ENCODE measurements at regions not wholly inside any gene's neighbourhood (a gene's known extent, or its start where the extent isn't known, plus 50 kb on each side); places are given as distances from the start of the nearest gene placed in this dataset.

DNA sequence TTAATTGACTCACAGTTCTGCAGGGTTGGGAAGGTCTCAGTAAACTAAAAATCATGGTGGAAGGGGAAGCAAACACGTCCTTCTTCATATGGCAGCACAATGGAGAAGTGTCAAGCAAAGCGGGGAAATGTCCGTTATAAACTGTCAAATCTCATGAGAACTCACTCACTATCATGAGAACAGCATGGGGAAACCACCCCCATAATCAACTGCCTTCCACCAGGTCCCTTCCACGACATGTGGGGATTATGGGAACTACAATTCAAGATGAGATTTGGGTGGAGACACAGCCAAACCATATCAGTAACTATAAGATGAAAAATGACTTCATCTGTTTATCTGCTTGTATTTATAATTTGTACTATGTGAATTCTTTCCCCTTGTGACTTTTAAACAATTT is 577.6 kb upstream of the MDGA2 start:
- H3K4ac ChIP-seq (ENCODE audit: low read depth, low read length), result no peak overlapping the region
- H4K91ac ChIP-seq (ENCODE audit: low read depth, low read length), result no peak overlapping the region
- DNase-seq, result no peak
- H4K8ac ChIP-seq (ENCODE audit: low read depth, low read length), result no peak overlapping the region
- H3K23ac ChIP-seq (ENCODE audit: low read length), result no peak overlapping the region
- no peak overlapping the region for H4K12ac ChIP-seq (ENCODE audit: low read depth, low read length)
- WGBS (ENCODE audit: extremely low coverage, insufficient coverage, insufficient read length), result no CpG with 5 or more reads among the region's 4 CpGs
- no peaks in the 10 kb centered on the region for H3K79me1 ChIP-seq (ENCODE audit: low read length)
- H3K9me3 ChIP-seq (ENCODE audit: insufficient read depth, low read depth, low read length), result no peaks in the 10 kb centered on the region
- no peak overlapping the region for H3K4me2 ChIP-seq (ENCODE audit: low read length)
- H2BK12ac ChIP-seq (ENCODE audit: low read length), result no peak overlapping the region
- no peak overlapping the region for H2AK5ac ChIP-seq (ENCODE audit: low read length)
- peaks cover 0 to 4% of the 10 kb centered on the region in 2 experiments for H3K4me1 ChIP-seq (ENCODE audit: control insufficient read depth in 1 of 2, insufficient read depth in 2 of 2, low read length in 2 of 2)
- H2BK120ac ChIP-seq (ENCODE audit: insufficient read depth, low read length, poor library complexity), result no peak overlapping the region
- H2BK5ac ChIP-seq (ENCODE audit: low read depth, low read length, poor library complexity), result no peak overlapping the region
- no peak overlapping the region for H3K18ac ChIP-seq (ENCODE audit: low read length)
- no peak overlapping the region for H3K9ac ChIP-seq (ENCODE audit: low read length)
- H3K27me3 ChIP-seq (ENCODE audit: insufficient read depth, low read length), result no peaks in the 10 kb centered on the region
- no peak overlapping the region for H3K27ac ChIP-seq (ENCODE audit: low read depth, low read length)
- no peaks in the 10 kb centered on the region for H3K36me3 ChIP-seq (ENCODE audit: control insufficient read depth in 1 of 2, insufficient read depth in 2 of 2, low read length in 2 of 2)
- H2AFZ ChIP-seq (ENCODE audit: insufficient read depth, low read length, poor library complexity), result no peak overlapping the region
- no peak overlapping the region for H3K4me3 ChIP-seq (ENCODE audit: low read depth, low read length)
- H3K79me2 ChIP-seq (ENCODE audit: control insufficient read depth, insufficient read depth, low read length, poor library complexity), result no peaks in the 10 kb centered on the region
- no peak overlapping the region for H3K14ac ChIP-seq (ENCODE audit: low read length)

DNA sequence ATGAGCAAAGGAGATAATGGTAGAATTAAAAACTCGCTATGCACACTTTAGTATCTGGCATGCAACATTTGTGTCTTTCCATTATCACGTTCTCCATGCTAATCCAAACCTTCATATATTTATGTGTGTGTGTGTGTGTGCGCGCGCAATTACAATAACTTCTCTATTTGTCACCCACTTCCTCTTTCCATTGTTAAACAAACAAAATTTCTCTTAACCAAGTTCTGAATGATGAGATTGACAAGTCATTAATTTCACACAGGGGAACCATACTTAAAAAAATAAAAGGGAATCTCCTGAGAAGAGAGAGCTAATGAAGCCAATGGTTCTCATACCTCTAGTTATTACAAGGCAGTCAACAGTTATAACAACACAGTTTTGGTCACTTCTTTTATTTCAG is 575.9 kb upstream of the MDGA2 start:
- Histone ChIP-seq H3K4me3 (ENCODE audit: low read depth, low read length) (no peak overlapping the region), H3K4me1 (ENCODE audit: control insufficient read depth in 1 of 2, insufficient read depth in 2 of 2, low read length in 2 of 2) (peaks cover 0 to 4% of the 10 kb centered on the region in 2 experiments), H4K91ac (ENCODE audit: low read depth, low read length) (no peak overlapping the region), H3K79me2 (ENCODE audit: control insufficient read depth, insufficient read depth, low read length, poor library complexity) (no peaks in the 10 kb centered on the region), H2BK120ac (ENCODE audit: insufficient read depth, low read length, poor library complexity) (no peak overlapping the region), H3K27ac (ENCODE audit: low read depth, low read length) (no peak overlapping the region), H3K18ac (ENCODE audit: low read length) (no peak overlapping the region), H3K14ac (ENCODE audit: low read length) (no peak overlapping the region), H4K8ac (ENCODE audit: low read depth, low read length) (no peak overlapping the region), H3K9me3 (ENCODE audit: insufficient read depth, low read depth, low read length) (no peaks in the 10 kb centered on the region), H3K23ac (ENCODE audit: low read length) (no peak overlapping the region), H2AFZ (ENCODE audit: insufficient read depth, low read length, poor library complexity) (no peak overlapping the region), H3K79me1 (ENCODE audit: low read length) (no peaks in the 10 kb centered on the region), H2AK5ac (ENCODE audit: low read length) (no peak overlapping the region), H3K36me3 (ENCODE audit: control insufficient read depth in 1 of 2, insufficient read depth in 2 of 2, low read length in 2 of 2) (no peaks in the 10 kb centered on the region), H3K9ac (ENCODE audit: low read length) (no peak overlapping the region), H3K27me3 (ENCODE audit: insufficient read depth, low read length) (no peaks in the 10 kb centered on the region), H4K12ac (ENCODE audit: low read depth, low read length) (no peak overlapping the region), H2BK12ac (ENCODE audit: low read length) (no peak overlapping the region), H2BK5ac (ENCODE audit: low read depth, low read length, poor library complexity) (no peak overlapping the region), H3K4ac (ENCODE audit: low read depth, low read length) (no peak overlapping the region), H3K4me2 (ENCODE audit: low read length) (no peak overlapping the region)
- no peak for DNase-seq
- WGBS (ENCODE audit: extremely low coverage, insufficient coverage, insufficient read length), result no CpG with 5 or more reads among the region's 5 CpGs

DNA sequence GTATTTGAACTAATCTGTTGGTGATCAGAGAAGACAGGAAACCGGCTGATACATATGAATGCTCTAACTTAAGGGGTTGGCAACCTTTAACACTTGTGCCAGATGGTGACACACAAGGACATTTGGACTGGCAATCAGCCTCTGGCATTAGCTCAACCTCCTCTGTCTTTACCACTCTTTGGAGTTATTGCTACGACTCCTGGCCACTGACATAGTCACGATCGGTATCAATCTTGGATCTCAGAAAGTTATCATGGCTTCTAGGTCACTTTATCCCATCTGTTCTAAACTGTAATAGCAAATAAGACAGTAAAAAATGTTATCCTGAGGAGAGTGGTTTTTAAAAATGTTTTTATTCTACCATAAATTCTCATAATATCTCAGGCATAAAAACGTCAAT is 575.2 kb upstream of the MDGA2 start:
- no peak overlapping the region for H3K14ac ChIP-seq (ENCODE audit: low read length)
- H4K8ac ChIP-seq (ENCODE audit: low read depth, low read length), result no peak overlapping the region
- DNase-seq, result no peak

DNA sequence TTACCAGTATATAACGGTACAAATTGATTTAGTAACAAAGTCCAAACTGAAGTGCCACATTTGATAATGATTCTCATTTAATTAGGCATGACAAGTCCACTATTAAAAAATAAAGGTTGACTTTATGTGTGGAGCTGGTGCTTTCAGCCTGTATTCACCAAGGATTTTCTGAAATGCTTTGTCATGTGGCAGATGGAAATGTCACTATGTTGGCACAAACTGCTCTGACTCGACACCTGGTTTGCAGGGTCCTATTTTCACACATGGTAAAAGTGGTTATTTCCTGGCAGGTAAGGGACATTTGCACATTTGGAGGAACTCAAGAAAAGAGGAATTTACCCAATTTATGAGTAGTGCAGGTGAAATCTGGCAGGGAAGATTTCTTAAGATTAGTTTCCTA is 572.6 kb upstream of the MDGA2 start:
- H3K27ac ChIP-seq (ENCODE audit: low read depth, low read length), result no peak overlapping the region
- no peak overlapping the region for H2BK5ac ChIP-seq (ENCODE audit: low read depth, low read length, poor library complexity)
- no peak overlapping the region for H3K9ac ChIP-seq (ENCODE audit: low read length)
- no peak overlapping the region for H2BK12ac ChIP-seq (ENCODE audit: low read length)
- no peak overlapping the region for H2BK120ac ChIP-seq (ENCODE audit: insufficient read depth, low read length, poor library complexity)
- no peak overlapping the region for H3K4ac ChIP-seq (ENCODE audit: low read depth, low read length)
- no peak for DNase-seq
- H3K4me2 ChIP-seq (ENCODE audit: low read length), result no peak overlapping the region
- no peaks in the 10 kb centered on the region for H3K9me3 ChIP-seq (ENCODE audit: insufficient read depth, low read depth, low read length)
- H4K91ac ChIP-seq (ENCODE audit: low read depth, low read length), result no peak overlapping the region
- H3K79me1 ChIP-seq (ENCODE audit: low read length), result no peaks in the 10 kb centered on the region
- H3K14ac ChIP-seq (ENCODE audit: low read length), result no peak overlapping the region
- H3K18ac ChIP-seq (ENCODE audit: low read length), result no peak overlapping the region
- no peak overlapping the region for H2AK5ac ChIP-seq (ENCODE audit: low read length)
- H3K79me2 ChIP-seq (ENCODE audit: control insufficient read depth, insufficient read depth, low read length, poor library complexity), result no peaks in the 10 kb centered on the region
- H3K36me3 ChIP-seq (ENCODE audit: control insufficient read depth in 1 of 2, insufficient read depth in 2 of 2, low read length in 2 of 2), result no peaks in the 10 kb centered on the region
- H3K4me3 ChIP-seq (ENCODE audit: low read depth, low read length), result no peak overlapping the region
- H3K27me3 ChIP-seq (ENCODE audit: insufficient read depth, low read length), result no peaks in the 10 kb centered on the region
- no CpG with 5 or more reads among the region's 2 CpGs for WGBS (ENCODE audit: extremely low coverage, insufficient coverage, insufficient read length)
- no peak overlapping the region for H4K8ac ChIP-seq (ENCODE audit: low read depth, low read length)
- no peak overlapping the region for H4K12ac ChIP-seq (ENCODE audit: low read depth, low read length)
- H2AFZ ChIP-seq (ENCODE audit: insufficient read depth, low read length, poor library complexity), result no peak overlapping the region
- H3K23ac ChIP-seq (ENCODE audit: low read length), result no peak overlapping the region
- no peaks in the 10 kb centered on the region for H3K4me1 ChIP-seq (ENCODE audit: control insufficient read depth in 1 of 2, insufficient read depth in 2 of 2, low read length in 2 of 2)

More for the DNA sequence above, 575.2 kb upstream of the MDGA2 start:
- H3K9ac ChIP-seq (ENCODE audit: low read length), result no peak overlapping the region
- no peak overlapping the region for H3K18ac ChIP-seq (ENCODE audit: low read length)
- H3K79me1 ChIP-seq (ENCODE audit: low read length), result no peaks in the 10 kb centered on the region
- H3K36me3 ChIP-seq (ENCODE audit: control insufficient read depth in 1 of 2, insufficient read depth in 2 of 2, low read length in 2 of 2), result no peaks in the 10 kb centered on the region
- no peak overlapping the region for H2BK5ac ChIP-seq (ENCODE audit: low read depth, low read length, poor library complexity)
- H3K27ac ChIP-seq (ENCODE audit: low read depth, low read length), result no peak overlapping the region
- H3K4me3 ChIP-seq (ENCODE audit: low read depth, low read length), result no peak overlapping the region
- no peaks in the 10 kb centered on the region for H3K9me3 ChIP-seq (ENCODE audit: insufficient read depth, low read depth, low read length)
- peaks cover 0 to 4% of the 10 kb centered on the region in 2 experiments for H3K4me1 ChIP-seq (ENCODE audit: control insufficient read depth in 1 of 2, insufficient read depth in 2 of 2, low read length in 2 of 2)
- H2BK12ac ChIP-seq (ENCODE audit: low read length), result no peak overlapping the region
- no peak overlapping the region for H3K4me2 ChIP-seq (ENCODE audit: low read length)
- H2BK120ac ChIP-seq (ENCODE audit: insufficient read depth, low read length, poor library complexity), result no peak overlapping the region
- no peak overlapping the region for H3K4ac ChIP-seq (ENCODE audit: low read depth, low read length)
- H3K23ac ChIP-seq (ENCODE audit: low read length), result no peak overlapping the region
- no peak overlapping the region for H2AK5ac ChIP-seq (ENCODE audit: low read length)
- H3K27me3 ChIP-seq (ENCODE audit: insufficient read depth, low read length), result no peaks in the 10 kb centered on the region
- no peaks in the 10 kb centered on the region for H3K79me2 ChIP-seq (ENCODE audit: control insufficient read depth, insufficient read depth, low read length, poor library complexity)
- H2AFZ ChIP-seq (ENCODE audit: insufficient read depth, low read length, poor library complexity), result no peak overlapping the region
- WGBS (ENCODE audit: extremely low coverage, insufficient coverage, insufficient read length), result no CpG with 5 or more reads among the region's 5 CpGs
- no peak overlapping the region for H4K91ac ChIP-seq (ENCODE audit: low read depth, low read length)
- H4K12ac ChIP-seq (ENCODE audit: low read depth, low read length), result no peak overlapping the region
